ENCODE measurements at regions not wholly inside any gene's neighbourhood (a gene's known extent, or its start where the extent isn't known, plus 50 kb on each side); places are given as distances from the start of the nearest gene placed in this dataset.
A peak's percentile ranks its signal among the peaks of the same experiment; 100 is the strongest.
"Not testable (repeated sequence)": the region's sequence is repeated elsewhere in the genome, so short reads cannot be mapped to it uniquely, and the experiment has no call there.

- H3K27me3 ChIP-seq (ENCODE audit: control insufficient read depth in 3 of 3, insufficient read depth in 3 of 3, low read length in 3 of 3): peaks cover 0 to 21% (median 0%) of the 10 kb centered on the region in 3 donors
- no peaks in the 10 kb centered on the region for H3K9me3 ChIP-seq (ENCODE audit: control insufficient read depth in 3 of 3, low read length in 3 of 3)
Observed at GRCh38 chr11:70596091-70596490, 197.8 kb downstream of the CTTN start.

GRCh38 chr11:70597006-70597555, 198.8 kb downstream of the CTTN start:
- H3K27ac ChIP-seq (ENCODE audit: low read depth, low read length): no peak overlapping the region
- peaks cover 8 to 32% (median 17%) of the 10 kb centered on the region in 3 donors for H3K4me1 ChIP-seq (ENCODE audit: control insufficient read depth in 3 of 3, insufficient read depth in 3 of 3, low read length in 3 of 3)
- no peak overlapping the region for H3K9ac ChIP-seq (ENCODE audit: low read depth in 1 of 3, low read length in 3 of 3)
- no peak overlapping the region for H3K4me3 ChIP-seq (ENCODE audit: low read length in 3 of 3)
- no peaks in the 10 kb centered on the region for H3K9me3 ChIP-seq (ENCODE audit: control insufficient read depth in 3 of 3, low read length in 3 of 3)
- no peaks in the 10 kb centered on the region for H3K36me3 ChIP-seq (ENCODE audit: control insufficient read depth in 3 of 3, insufficient read depth in 3 of 3, low read length in 3 of 3)
- peaks cover 0 to 20% (median 0%) of the 10 kb centered on the region in 3 donors for H3K27me3 ChIP-seq (ENCODE audit: control insufficient read depth in 3 of 3, insufficient read depth in 3 of 3, low read length in 3 of 3)

More at GRCh38 chr11:70596091-70596490, 197.8 kb downstream of the CTTN start:
- Histone ChIP-seq H3K9ac (ENCODE audit: low read depth in 1 of 3, low read length in 3 of 3) (no peak overlapping the region), H3K4me1 (ENCODE audit: control insufficient read depth in 3 of 3, insufficient read depth in 3 of 3, low read length in 3 of 3) (peaks cover 8 to 32% (median 17%) of the 10 kb centered on the region in 3 donors), H3K4me3 (ENCODE audit: low read length in 3 of 3) (no peak overlapping the region), H3K36me3 (ENCODE audit: control insufficient read depth in 3 of 3, insufficient read depth in 3 of 3, low read length in 3 of 3) (no peaks in the 10 kb centered on the region), H3K27ac (ENCODE audit: low read depth, low read length) (no peak overlapping the region)

DNA sequence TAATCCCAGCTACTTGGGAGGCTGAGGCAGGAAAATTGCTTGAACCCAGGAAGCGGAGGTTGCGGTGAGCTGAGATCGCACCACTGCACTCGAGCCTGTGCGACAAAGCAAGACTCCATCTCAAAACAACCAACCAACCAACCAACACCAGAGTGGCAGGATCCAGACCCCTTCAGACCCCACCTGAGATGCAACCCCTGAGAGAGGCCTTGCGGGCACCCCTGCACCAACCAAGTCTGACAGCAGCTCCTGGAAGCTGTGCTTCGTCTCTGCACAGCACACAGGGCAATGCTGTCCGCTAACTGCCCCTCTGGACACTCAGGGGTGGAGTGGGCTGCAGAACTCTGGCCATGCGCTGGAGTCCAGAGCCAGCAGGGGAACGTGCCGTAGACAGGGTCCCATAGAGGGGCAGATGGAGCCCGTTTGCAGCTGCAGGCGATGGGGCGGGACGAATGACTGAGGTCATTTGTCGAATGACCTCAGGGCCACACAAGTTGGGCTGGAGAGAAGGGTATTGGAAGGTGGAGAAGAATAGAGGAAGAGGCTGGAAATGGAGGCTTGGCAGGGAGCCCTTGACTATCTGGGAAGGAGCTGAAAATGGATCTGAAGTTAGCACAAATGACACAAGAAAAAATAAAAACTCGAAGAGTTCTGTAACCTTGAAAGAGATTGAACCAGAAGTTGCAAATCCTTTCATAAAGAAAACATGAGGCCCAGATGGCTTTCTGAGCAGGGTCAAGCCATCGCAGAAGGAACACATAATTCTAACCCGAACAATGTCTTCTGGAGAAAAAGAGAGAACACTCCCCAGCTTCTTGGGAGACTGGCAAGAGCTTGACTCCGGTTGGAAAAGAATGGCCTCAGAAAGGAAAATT, 199.7 kb downstream of the CTTN start:
- no peak overlapping the region for H3K27ac ChIP-seq (ENCODE audit: low read depth, low read length)
- H3K9ac ChIP-seq (ENCODE audit: low read depth in 1 of 3, low read length in 3 of 3): no peak overlapping the region
- peaks cover 0 to 12% (median 0%) of the 10 kb centered on the region in 3 donors for H3K27me3 ChIP-seq (ENCODE audit: control insufficient read depth in 3 of 3, insufficient read depth in 3 of 3, low read length in 3 of 3)
- H3K9me3 ChIP-seq (ENCODE audit: control insufficient read depth in 3 of 3, low read length in 3 of 3): no peaks in the 10 kb centered on the region
- H3K4me1 ChIP-seq (ENCODE audit: control insufficient read depth in 3 of 3, insufficient read depth in 3 of 3, low read length in 3 of 3): peaks cover 8 to 32% (median 17%) of the 10 kb centered on the region in 3 donors
- no peak overlapping the region for H3K4me3 ChIP-seq (ENCODE audit: low read length in 3 of 3)
- no peaks in the 10 kb centered on the region for H3K36me3 ChIP-seq (ENCODE audit: control insufficient read depth in 3 of 3, insufficient read depth in 3 of 3, low read length in 3 of 3)

GRCh38 chr11:70600911-70601415, 202.6 kb downstream of the CTTN start:
- H3K9ac ChIP-seq (ENCODE audit: low read depth in 1 of 3, low read length in 3 of 3); H3K27me3 ChIP-seq (ENCODE audit: control insufficient read depth in 3 of 3, insufficient read depth in 3 of 3, low read length in 3 of 3); H3K36me3 ChIP-seq (ENCODE audit: control insufficient read depth in 3 of 3, insufficient read depth in 3 of 3, low read length in 3 of 3); H3K4me3 ChIP-seq (ENCODE audit: low read length in 3 of 3); H3K9me3 ChIP-seq (ENCODE audit: control insufficient read depth in 3 of 3, low read length in 3 of 3); H3K27ac ChIP-seq (ENCODE audit: low read depth, low read length): not testable (repeated sequence)
- peaks cover under 1 to 13% (median under 1%) of the 10 kb centered on the region in 3 donors for H3K4me1 ChIP-seq (ENCODE audit: control insufficient read depth in 3 of 3, insufficient read depth in 3 of 3, low read length in 3 of 3)

DNA sequence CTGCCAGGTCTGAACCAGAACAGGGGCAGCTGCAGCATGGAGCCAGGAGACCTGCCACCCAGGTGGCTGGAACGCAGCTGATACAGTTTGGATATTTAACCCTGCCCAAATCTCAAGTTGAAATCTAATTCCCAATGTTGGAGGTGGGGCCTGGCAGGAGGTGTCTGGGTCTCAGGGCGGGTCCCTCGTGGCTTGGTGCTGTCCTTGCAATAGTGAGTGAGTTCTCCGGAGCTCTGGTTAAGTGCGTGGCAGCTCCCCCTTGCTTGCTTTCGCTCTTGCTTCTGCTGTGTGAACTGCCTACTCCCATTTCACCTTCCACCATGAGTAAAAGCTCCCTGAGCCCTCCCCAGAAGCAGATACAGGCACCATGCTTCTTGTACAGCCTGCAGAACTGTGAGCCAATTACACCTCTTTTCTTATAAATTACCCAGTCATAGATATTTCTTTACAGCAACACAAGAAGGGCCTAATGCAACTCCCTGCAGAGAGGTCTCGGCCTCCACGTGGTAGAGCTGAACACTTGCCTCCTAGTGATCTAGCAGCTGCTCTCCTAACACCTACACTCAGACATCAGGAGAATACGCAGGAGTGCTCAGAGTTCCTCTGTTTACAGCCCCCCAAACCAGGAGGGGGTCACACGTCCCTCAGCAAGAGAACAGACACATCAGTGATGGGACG, 203.7 kb downstream of the CTTN start:
- Histone ChIP-seq H3K9ac (ENCODE audit: low read depth in 1 of 3, low read length in 3 of 3) (no peak overlapping the region), H3K27ac (ENCODE audit: low read depth, low read length) (no peak overlapping the region), H3K36me3 (ENCODE audit: control insufficient read depth in 3 of 3, insufficient read depth in 3 of 3, low read length in 3 of 3) (no peaks in the 10 kb centered on the region), H3K4me1 (ENCODE audit: control insufficient read depth in 3 of 3, insufficient read depth in 3 of 3, low read length in 3 of 3) (peaks cover 0 to 6% (median 0%) of the 10 kb centered on the region in 3 donors), H3K9me3 (ENCODE audit: control insufficient read depth in 3 of 3, low read length in 3 of 3) (no peaks in the 10 kb centered on the region), H3K4me3 (ENCODE audit: low read length in 3 of 3) (no peak overlapping the region), H3K27me3 (ENCODE audit: control insufficient read depth in 3 of 3, insufficient read depth in 3 of 3, low read length in 3 of 3) (peaks cover 0 to 3% (median 0%) of the 10 kb centered on the region in 3 donors)

- Histone ChIP-seq H3K4me1 (ENCODE audit: control insufficient read depth in 3 of 3, insufficient read depth in 3 of 3, low read length in 3 of 3) (peaks cover 7 to 17% (median 8%) of the 10 kb centered on the region in 3 donors), H3K4me3 (ENCODE audit: low read length in 3 of 3) (no peak overlapping the region), H3K27me3 (ENCODE audit: control insufficient read depth in 3 of 3, insufficient read depth in 3 of 3, low read length in 3 of 3) (peaks cover 0 to 4% (median 0%) of the 10 kb centered on the region in 3 donors), H3K9me3 (ENCODE audit: control insufficient read depth in 3 of 3, low read length in 3 of 3) (no peaks in the 10 kb centered on the region), H3K9ac (ENCODE audit: low read depth in 1 of 3, low read length in 3 of 3) (peak overlapping the region in 1 of 3 donors; percentile 21), H3K27ac (ENCODE audit: low read depth, low read length) (no peak overlapping the region), H3K36me3 (ENCODE audit: control insufficient read depth in 3 of 3, insufficient read depth in 3 of 3, low read length in 3 of 3) (no peaks in the 10 kb centered on the region)
Observed at GRCh38 chr11:70603114-70603755, 204.9 kb downstream of the CTTN start.

DNA sequence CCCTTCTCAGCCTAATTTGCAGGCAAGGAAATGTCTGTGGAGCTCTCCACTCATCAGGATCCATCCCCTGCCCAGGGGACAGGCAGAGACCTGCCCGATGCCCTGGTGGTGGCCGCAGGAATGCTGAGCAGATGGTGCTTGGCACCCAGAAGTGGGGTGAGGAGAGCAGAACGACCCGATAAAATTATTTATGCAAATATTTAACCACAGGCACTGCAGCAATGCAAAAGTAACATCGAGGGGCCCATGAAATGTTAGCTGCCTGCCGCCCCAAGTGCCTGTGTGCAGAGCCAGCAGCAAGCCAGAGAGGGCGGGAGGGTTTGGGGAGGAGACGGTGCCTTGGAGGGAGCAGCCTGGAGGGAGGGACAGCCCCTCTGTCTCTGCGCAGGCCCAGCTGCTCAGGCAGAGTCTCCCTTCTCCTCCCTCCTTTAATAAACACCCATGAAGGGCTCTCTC, 205.5 kb downstream of the CTTN start:
- Histone ChIP-seq H3K9ac (ENCODE audit: low read depth in 1 of 3, low read length in 3 of 3) (no peak overlapping the region), H3K27me3 (ENCODE audit: control insufficient read depth in 3 of 3, insufficient read depth in 3 of 3, low read length in 3 of 3) (peaks cover 0 to 4% (median 0%) of the 10 kb centered on the region in 3 donors), H3K27ac (ENCODE audit: low read depth, low read length) (no peak overlapping the region), H3K4me3 (ENCODE audit: low read length in 3 of 3) (no peak overlapping the region), H3K9me3 (ENCODE audit: control insufficient read depth in 3 of 3, low read length in 3 of 3) (no peaks in the 10 kb centered on the region), H3K36me3 (ENCODE audit: control insufficient read depth in 3 of 3, insufficient read depth in 3 of 3, low read length in 3 of 3) (no peaks in the 10 kb centered on the region), H3K4me1 (ENCODE audit: control insufficient read depth in 3 of 3, insufficient read depth in 3 of 3, low read length in 3 of 3) (peaks cover 12 to 22% (median 13%) of the 10 kb centered on the region in 3 donors)

GRCh38 chr11:70604221-70604620, 205.9 kb downstream of the CTTN start:
- H3K4me3 ChIP-seq (ENCODE audit: low read length in 3 of 3): no peak overlapping the region
- no peaks in the 10 kb centered on the region for H3K9me3 ChIP-seq (ENCODE audit: control insufficient read depth in 3 of 3, low read length in 3 of 3)
- H3K9ac ChIP-seq (ENCODE audit: low read depth in 1 of 3, low read length in 3 of 3): peak overlapping the region in 1 of 3 donors; percentile 10
- H3K36me3 ChIP-seq (ENCODE audit: control insufficient read depth in 3 of 3, insufficient read depth in 3 of 3, low read length in 3 of 3): no peaks in the 10 kb centered on the region
- H3K27ac ChIP-seq (ENCODE audit: low read depth, low read length): no peak overlapping the region
- peaks cover 16 to 26% (median 18%) of the 10 kb centered on the region in 3 donors for H3K4me1 ChIP-seq (ENCODE audit: control insufficient read depth in 3 of 3, insufficient read depth in 3 of 3, low read length in 3 of 3)
- H3K27me3 ChIP-seq (ENCODE audit: control insufficient read depth in 3 of 3, insufficient read depth in 3 of 3, low read length in 3 of 3): peaks cover 0 to 4% (median 0%) of the 10 kb centered on the region in 3 donors

DNA sequence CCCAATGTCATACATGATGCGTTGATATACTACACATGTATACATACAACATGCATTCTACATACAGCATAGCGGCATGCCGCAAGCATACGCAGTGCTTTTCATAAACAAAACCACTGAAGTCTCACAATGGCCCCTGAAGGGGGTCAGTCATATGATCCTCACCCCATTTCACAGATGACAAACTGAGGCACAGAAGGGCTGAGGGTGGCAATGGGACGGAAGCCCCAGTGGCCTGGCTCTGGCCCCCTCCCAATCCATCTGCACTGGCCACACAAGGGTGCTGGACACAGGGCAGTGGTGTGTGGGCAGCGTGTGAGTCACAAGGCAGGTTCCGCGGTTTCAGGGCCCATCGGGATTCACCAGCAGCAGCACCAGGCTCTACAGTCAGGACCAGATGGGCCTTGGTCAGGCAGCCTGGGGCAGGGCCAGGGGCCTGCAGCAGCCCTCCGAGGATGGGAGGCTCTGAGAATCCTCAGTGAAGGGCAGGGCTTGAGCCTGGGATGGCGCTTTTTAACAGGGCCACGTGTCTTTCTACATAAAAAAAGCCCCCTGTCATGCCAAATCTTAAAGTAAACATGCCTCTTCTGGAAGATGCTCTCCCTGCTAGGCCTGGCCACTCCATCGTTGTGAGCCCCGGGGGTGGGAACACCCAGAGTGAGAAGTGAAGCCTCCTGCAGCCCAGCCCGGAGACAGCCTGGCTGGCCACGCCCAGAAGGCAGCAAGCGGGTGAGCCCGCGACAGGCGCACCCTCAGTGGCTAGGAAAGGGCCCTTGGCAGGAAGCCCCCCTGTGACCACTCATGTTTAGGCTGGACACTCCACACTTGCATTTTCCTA, 206.5 kb downstream of the CTTN start:
- Histone ChIP-seq H3K9ac (ENCODE audit: low read depth in 1 of 3, low read length in 3 of 3) (peak overlapping the region in 1 of 3 donors; percentile 10), H3K27ac (ENCODE audit: low read depth, low read length) (no peak overlapping the region), H3K36me3 (ENCODE audit: control insufficient read depth in 3 of 3, insufficient read depth in 3 of 3, low read length in 3 of 3) (no peaks in the 10 kb centered on the region), H3K9me3 (ENCODE audit: control insufficient read depth in 3 of 3, low read length in 3 of 3) (no peaks in the 10 kb centered on the region), H3K4me1 (ENCODE audit: control insufficient read depth in 3 of 3, insufficient read depth in 3 of 3, low read length in 3 of 3) (peaks cover 19 to 29% (median 20%) of the 10 kb centered on the region in 3 donors), H3K27me3 (ENCODE audit: control insufficient read depth in 3 of 3, insufficient read depth in 3 of 3, low read length in 3 of 3) (peaks cover 0 to 4% (median 0%) of the 10 kb centered on the region in 3 donors), H3K4me3 (ENCODE audit: low read length in 3 of 3) (no peak overlapping the region)
